GM18519 (cell line): ENCODE measurements at regions not wholly inside any gene's neighbourhood (a gene's known extent, or its start where the extent isn't known, plus 50 kb on each side); places are given as distances from the start of the nearest gene placed in this dataset.

Source experiments
- ATAC-seq: cut with Tn5 transposase; IDR thresholded peaks from one replicate; pipeline ENCODE4 v1.9.1; 2021; ENCODE audit warnings: mild to moderate bottlenecking, moderate library complexity; ENCODE audit not compliant: unreplicated experiment, low FRiP score

GRCh38 chr14:97368049-97368448, 570.9 kb downstream of the VRK1 start:
- ATAC-seq = no peak

GRCh38 chr14:97368900-97369564, 571.9 kb downstream of the VRK1 start:
- no peak for ATAC-seq

- no peak for ATAC-seq
Observed at GRCh38 chr14:97369901-97370300, 572.7 kb downstream of the VRK1 start.

GRCh38 chr14:97376310-97376709, 579.1 kb downstream of the VRK1 start:
- no peak for ATAC-seq

GRCh38 chr14:97377550-97377949, 580.4 kb downstream of the VRK1 start:
- ATAC-seq = no peak

GRCh38 chr14:97379091-97379531, 581.9 kb downstream of the VRK1 start:
- no peak for ATAC-seq

- no peak for ATAC-seq
Observed at GRCh38 chr14:97380539-97380941, 583.4 kb downstream of the VRK1 start.

- no peak for ATAC-seq
Observed at GRCh38 chr14:97381309-97381708, 584.1 kb downstream of the VRK1 start.

- ATAC-seq = no peak
Observed at GRCh38 chr14:97382616-97383226, 585.5 kb downstream of the VRK1 start.

GRCh38 chr14:97385727-97386126, 588.5 kb downstream of the VRK1 start:
- no peak for ATAC-seq

GRCh38 chr14:97387252-97387874, 590.2 kb downstream of the VRK1 start:
- no peak for ATAC-seq

GRCh38 chr14:97388408-97388807, 591.2 kb downstream of the VRK1 start:
- ATAC-seq = no peak

GRCh38 chr14:97390096-97390724, 593.0 kb downstream of the VRK1 start:
- ATAC-seq = no peak

GRCh38 chr14:97393244-97393643, 596.1 kb downstream of the VRK1 start:
- no peak for ATAC-seq

- ATAC-seq = no peak
Observed at GRCh38 chr14:97395068-97395467, 597.9 kb downstream of the VRK1 start.

GRCh38 chr14:97401714-97402113, 604.5 kb downstream of the VRK1 start:
- no peak for ATAC-seq

GRCh38 chr14:97402279-97402678, 605.1 kb downstream of the VRK1 start:
- ATAC-seq = no peak

- no peak for ATAC-seq
Observed at GRCh38 chr14:97407701-97408407, 610.7 kb downstream of the VRK1 start.

GRCh38 chr14:97408503-97408902, 611.3 kb downstream of the VRK1 start:
- no peak for ATAC-seq

GRCh38 chr14:97408937-97409815, 612.0 kb downstream of the VRK1 start:
- ATAC-seq = no peak
